Activated naive CD8-positive, alpha-beta T cell treated with anti-CD3 and anti-CD28 coated beads, Interleukin-2, amount 50 U/mL, for 16 hours (primary cell): ENCODE measurements at regions not wholly inside any gene's neighbourhood (a gene's known extent, or its start where the extent isn't known, plus 50 kb on each side); places are given as distances from the start of the nearest gene placed in this dataset.

Experiments
- DNase-seq: peaks from one replicate; pipeline ENCODE4 v3.0.0-alpha.2; 2020; ENCODE audit warnings: low read depth, low spot score

GRCh38 chr1:56190806-56191365 lies 388.5 kb downstream of the PLPP3 start:
- DNase-seq, result no peak

- DNase-seq, result no peak
These were observed 389.2 kb downstream of the PLPP3 start for GRCh38 chr1:56189946-56190805.

GRCh38 chr1:56189454-56189853 lies 389.9 kb downstream of the PLPP3 start:
- no peak for DNase-seq

- DNase-seq, result no peak
These were observed 390.5 kb downstream of the PLPP3 start for GRCh38 chr1:56188855-56189254.

- DNase-seq, result no peak
These were observed 391.1 kb downstream of the PLPP3 start for GRCh38 chr1:56188221-56188620.

- no peak for DNase-seq
These were observed 392.0 kb downstream of the PLPP3 start for GRCh38 chr1:56187405-56187804.

- no peak for DNase-seq
These were observed 393.9 kb downstream of the PLPP3 start for GRCh38 chr1:56185493-56185892.

GRCh38 chr1:56183151-56183550 lies 396.2 kb downstream of the PLPP3 start:
- no peak for DNase-seq

- DNase-seq, result no peak
These were observed 398.7 kb downstream of the PLPP3 start for GRCh38 chr1:56180520-56181190.

GRCh38 chr1:56179543-56179942 lies 399.8 kb downstream of the PLPP3 start:
- no peak for DNase-seq

- DNase-seq, result no peak
These were observed 404.2 kb downstream of the PLPP3 start for GRCh38 chr1:56175211-56175610.

GRCh38 chr1:56174176-56174885 lies 405.0 kb downstream of the PLPP3 start:
- no peak for DNase-seq

GRCh38 chr1:56173736-56174135 lies 405.6 kb downstream of the PLPP3 start:
- DNase-seq, result no peak

- DNase-seq, result no peak
These were observed 407.7 kb downstream of the PLPP3 start for GRCh38 chr1:56171670-56172069.

GRCh38 chr1:56170784-56171320 lies 408.5 kb downstream of the PLPP3 start:
- no peak for DNase-seq

GRCh38 chr1:56169856-56170255 lies 409.5 kb downstream of the PLPP3 start:
- no peak for DNase-seq

- no peak for DNase-seq
These were observed 411.2 kb downstream of the PLPP3 start for GRCh38 chr1:56168176-56168575.

- no peak for DNase-seq
These were observed 411.8 kb downstream of the PLPP3 start for GRCh38 chr1:56167596-56167995.

GRCh38 chr1:56160773-56161315 lies 418.5 kb downstream of the PLPP3 start:
- DNase-seq, result no peak

- DNase-seq, result no peak
These were observed 422.1 kb downstream of the PLPP3 start for GRCh38 chr1:56156971-56157876.
